OCI-LY3 (cell line): ENCODE measurements at regions not wholly inside any gene's neighbourhood (a gene's known extent, or its start where the extent isn't known, plus 50 kb on each side); places are given as distances from the start of the nearest gene placed in this dataset.

Experiments
- EZH2phosphoT487 ChIP-seq: fragments of 200-600 bp; shearing (Covaris generic); IDR thresholded peaks from 2 replicates; pipeline ENCODE4 v1.6.1; 2018; ENCODE audit warnings: antibody characterized with exemption, mixed run types, low read depth
- TF ChIP-seq, protein P1 (sequence below): fragments of 200-600, 300-600 bp; sonication (generic); IDR thresholded peaks from 2 replicates; pipeline ENCODE4 v1.5.1; 2014; ENCODE audit warnings: antibody characterized with exemption, low read length, low read depth

- TF ChIP-seq, protein P1, sequence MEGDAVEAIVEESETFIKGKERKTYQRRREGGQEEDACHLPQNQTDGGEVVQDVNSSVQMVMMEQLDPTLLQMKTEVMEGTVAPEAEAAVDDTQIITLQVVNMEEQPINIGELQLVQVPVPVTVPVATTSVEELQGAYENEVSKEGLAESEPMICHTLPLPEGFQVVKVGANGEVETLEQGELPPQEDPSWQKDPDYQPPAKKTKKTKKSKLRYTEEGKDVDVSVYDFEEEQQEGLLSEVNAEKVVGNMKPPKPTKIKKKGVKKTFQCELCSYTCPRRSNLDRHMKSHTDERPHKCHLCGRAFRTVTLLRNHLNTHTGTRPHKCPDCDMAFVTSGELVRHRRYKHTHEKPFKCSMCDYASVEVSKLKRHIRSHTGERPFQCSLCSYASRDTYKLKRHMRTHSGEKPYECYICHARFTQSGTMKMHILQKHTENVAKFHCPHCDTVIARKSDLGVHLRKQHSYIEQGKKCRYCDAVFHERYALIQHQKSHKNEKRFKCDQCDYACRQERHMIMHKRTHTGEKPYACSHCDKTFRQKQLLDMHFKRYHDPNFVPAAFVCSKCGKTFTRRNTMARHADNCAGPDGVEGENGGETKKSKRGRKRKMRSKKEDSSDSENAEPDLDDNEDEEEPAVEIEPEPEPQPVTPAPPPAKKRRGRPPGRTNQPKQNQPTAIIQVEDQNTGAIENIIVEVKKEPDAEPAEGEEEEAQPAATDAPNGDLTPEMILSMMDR = no peak
- no peak for TF ChIP-seq EZH2phosphoT487
Measured at GRCh38 chr12:67056329-67056728, 212.8 kb upstream of the CAND1 start.
